Activated B cell treated with CpG ODN at 0.5 μM for 24 hours (primary cell): ENCODE measurements at regions not wholly inside any gene's neighbourhood (a gene's known extent, or its start where the extent isn't known, plus 50 kb on each side); places are given as distances from the start of the nearest gene placed in this dataset.

Experiments used
- ATAC-seq: fragments of 200-7000 bp; cut with Tn5 transposase; one replicate; pipeline ENCODE4 v1.10.0; 2021; ENCODE audit warnings: low read depth, mild to moderate bottlenecking, moderate library complexity
- CTCF ChIA-PET: fragments of 350-600 bp; sonication (Branson Sonifier 250); formaldehyde crosslinking; loops from one replicate; lab custom pipeline; 2021; ENCODE audit warnings: antibody characterized with exemption; lab: Charles Lee
- POLR2A ChIA-PET: fragments of 350-600 bp; sonication (Branson Sonifier 250); formaldehyde crosslinking; loops from one replicate; lab custom pipeline; 2021; ENCODE audit warnings: antibody characterized with exemption; lab: Charles Lee
- DNase-seq: peaks from one replicate; pipeline ENCODE4 v3.0.0; 2022
- H3K27ac Mint-ChIP-seq: one replicate; pipeline ENCODE4 v1.8.0; 2020; ENCODE audit warnings: mixed read lengths
- H3K27me3 Mint-ChIP-seq: one replicate; pipeline ENCODE4 v1.8.0; 2021; ENCODE audit warnings: mixed read lengths
- H3K36me3 Mint-ChIP-seq: one replicate; pipeline ENCODE4 v1.8.0; 2021; ENCODE audit warnings: low read depth, mixed read lengths
- H3K4me1 Mint-ChIP-seq: one replicate; pipeline ENCODE4 v1.8.0; 2021; ENCODE audit warnings: mixed read lengths
- H3K4me3 Mint-ChIP-seq: one replicate; pipeline ENCODE4 v1.8.0; 2020; ENCODE audit warnings: mild to moderate bottlenecking, mixed read lengths
- H3K9me3 Mint-ChIP-seq: one replicate; pipeline ENCODE4 v1.8.0; 2020; ENCODE audit warnings: mixed read lengths
- intact Hi-C: fragments of 100-400 bp; cut with micrococcal nuclease; formaldehyde crosslinking; loops from one replicate; pipeline ENCODE4 v1.15.1; 2024
- TF ChIP-seq, protein P1 (sequence below): fragments of 200-600 bp; IDR thresholded peaks from one replicate; pipeline ENCODE4 v1.8.0; 2022; ENCODE audit warnings: antibody characterized with exemption, mild to moderate bottlenecking

DNA sequence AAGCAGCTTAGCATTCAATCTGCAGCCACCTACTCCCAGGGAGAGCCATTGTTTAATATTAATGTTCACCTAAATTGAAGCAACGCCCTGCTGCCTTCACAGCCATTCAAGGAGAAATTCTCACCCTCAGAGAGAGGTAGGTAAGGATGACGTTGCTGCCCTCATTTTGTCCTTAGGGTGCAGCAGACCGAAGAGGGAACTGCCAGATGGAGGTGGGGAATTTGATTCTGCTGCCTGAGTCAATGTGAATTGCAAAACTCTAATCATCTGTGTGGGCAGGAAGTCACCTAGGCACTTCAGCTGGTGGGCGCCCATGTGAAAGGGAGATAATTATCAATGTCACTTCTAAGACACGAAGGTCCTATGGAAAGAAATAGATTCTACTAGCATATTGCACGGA is 503.4 kb downstream of the TBC1D4 start:
- H3K27me3 Mint-ChIP-seq = no peaks in the 10 kb centered on the region
- no peaks in the 10 kb centered on the region for H3K36me3 Mint-ChIP-seq
- ATAC-seq (no peak), DNase-seq (no peak)
- TF ChIP-seq, protein P1, sequence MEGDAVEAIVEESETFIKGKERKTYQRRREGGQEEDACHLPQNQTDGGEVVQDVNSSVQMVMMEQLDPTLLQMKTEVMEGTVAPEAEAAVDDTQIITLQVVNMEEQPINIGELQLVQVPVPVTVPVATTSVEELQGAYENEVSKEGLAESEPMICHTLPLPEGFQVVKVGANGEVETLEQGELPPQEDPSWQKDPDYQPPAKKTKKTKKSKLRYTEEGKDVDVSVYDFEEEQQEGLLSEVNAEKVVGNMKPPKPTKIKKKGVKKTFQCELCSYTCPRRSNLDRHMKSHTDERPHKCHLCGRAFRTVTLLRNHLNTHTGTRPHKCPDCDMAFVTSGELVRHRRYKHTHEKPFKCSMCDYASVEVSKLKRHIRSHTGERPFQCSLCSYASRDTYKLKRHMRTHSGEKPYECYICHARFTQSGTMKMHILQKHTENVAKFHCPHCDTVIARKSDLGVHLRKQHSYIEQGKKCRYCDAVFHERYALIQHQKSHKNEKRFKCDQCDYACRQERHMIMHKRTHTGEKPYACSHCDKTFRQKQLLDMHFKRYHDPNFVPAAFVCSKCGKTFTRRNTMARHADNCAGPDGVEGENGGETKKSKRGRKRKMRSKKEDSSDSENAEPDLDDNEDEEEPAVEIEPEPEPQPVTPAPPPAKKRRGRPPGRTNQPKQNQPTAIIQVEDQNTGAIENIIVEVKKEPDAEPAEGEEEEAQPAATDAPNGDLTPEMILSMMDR = no peak
- no peaks in the 10 kb centered on the region for H3K4me1 Mint-ChIP-seq
- intact Hi-C loops = no loop called here
- H3K9me3 Mint-ChIP-seq = no peaks in the 10 kb centered on the region
- H3K4me3 Mint-ChIP-seq = no peak overlapping the region
- ChIA-PET CTCF (no interaction called here), POLR2A (no interaction called here)
- H3K27ac Mint-ChIP-seq = no peak overlapping the region

DNA sequence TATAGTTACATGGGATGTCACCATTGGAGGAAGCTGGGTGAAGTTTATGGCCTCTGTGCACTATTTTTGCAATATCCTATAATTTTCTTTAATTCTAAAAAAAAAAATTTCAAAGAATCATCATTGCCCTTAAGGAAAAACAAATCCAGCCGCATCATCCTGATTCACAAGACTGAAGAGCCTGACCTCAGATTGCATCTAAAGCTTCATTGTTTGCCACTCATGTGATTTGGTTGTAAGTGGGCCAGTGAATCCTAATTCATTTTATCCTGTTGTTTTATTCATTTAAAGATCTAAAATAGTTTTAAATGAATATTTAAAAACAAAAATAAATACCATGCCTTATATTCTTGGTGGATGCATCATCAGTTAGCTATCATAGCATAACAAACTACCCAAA is 504.5 kb downstream of the TBC1D4 start:
- TF ChIP-seq, protein P1 = no peak
- ATAC-seq = no peak
- no peaks in the 10 kb centered on the region for H3K36me3 Mint-ChIP-seq
- POLR2A ChIA-PET = no interaction called here
- H3K27ac Mint-ChIP-seq = no peak overlapping the region
- H3K4me1 Mint-ChIP-seq = no peaks in the 10 kb centered on the region
- H3K4me3 Mint-ChIP-seq = no peak overlapping the region
- no peak for DNase-seq
- CTCF ChIA-PET = no interaction called here
- H3K27me3 Mint-ChIP-seq = no peaks in the 10 kb centered on the region
- no peaks in the 10 kb centered on the region for H3K9me3 Mint-ChIP-seq
- intact Hi-C loops = no loop called here

DNA sequence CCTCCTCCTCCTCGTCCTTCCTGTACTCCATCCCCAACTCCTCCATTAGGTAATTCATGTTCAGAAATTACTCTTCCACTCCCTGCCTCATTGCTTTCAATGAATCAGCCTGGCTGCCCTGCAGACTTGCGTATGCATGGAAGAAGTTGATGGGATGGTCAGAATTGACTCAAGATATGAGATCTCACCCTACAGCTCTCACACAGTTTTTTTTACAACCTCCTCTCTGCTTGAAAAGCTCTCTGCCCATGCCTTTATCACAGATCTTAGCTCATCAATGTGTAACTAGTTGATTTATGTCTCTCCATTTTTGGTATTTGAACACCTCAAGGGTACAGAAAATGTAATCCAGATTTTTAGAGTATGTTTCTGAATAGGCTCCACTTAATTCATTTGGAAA is 506.9 kb downstream of the TBC1D4 start:
- no peak for ATAC-seq
- H3K9me3 Mint-ChIP-seq = no peaks in the 10 kb centered on the region
- no peaks in the 10 kb centered on the region for H3K36me3 Mint-ChIP-seq
- no peak for DNase-seq
- H3K4me3 Mint-ChIP-seq = no peak overlapping the region
- intact Hi-C loops = no loop called here
- H3K4me1 Mint-ChIP-seq = no peaks in the 10 kb centered on the region
- TF ChIP-seq, protein P1 = no peak
- no peak overlapping the region for H3K27ac Mint-ChIP-seq
- CTCF ChIA-PET = no interaction called here
- no peaks in the 10 kb centered on the region for H3K27me3 Mint-ChIP-seq
- POLR2A ChIA-PET = no interaction called here

DNA sequence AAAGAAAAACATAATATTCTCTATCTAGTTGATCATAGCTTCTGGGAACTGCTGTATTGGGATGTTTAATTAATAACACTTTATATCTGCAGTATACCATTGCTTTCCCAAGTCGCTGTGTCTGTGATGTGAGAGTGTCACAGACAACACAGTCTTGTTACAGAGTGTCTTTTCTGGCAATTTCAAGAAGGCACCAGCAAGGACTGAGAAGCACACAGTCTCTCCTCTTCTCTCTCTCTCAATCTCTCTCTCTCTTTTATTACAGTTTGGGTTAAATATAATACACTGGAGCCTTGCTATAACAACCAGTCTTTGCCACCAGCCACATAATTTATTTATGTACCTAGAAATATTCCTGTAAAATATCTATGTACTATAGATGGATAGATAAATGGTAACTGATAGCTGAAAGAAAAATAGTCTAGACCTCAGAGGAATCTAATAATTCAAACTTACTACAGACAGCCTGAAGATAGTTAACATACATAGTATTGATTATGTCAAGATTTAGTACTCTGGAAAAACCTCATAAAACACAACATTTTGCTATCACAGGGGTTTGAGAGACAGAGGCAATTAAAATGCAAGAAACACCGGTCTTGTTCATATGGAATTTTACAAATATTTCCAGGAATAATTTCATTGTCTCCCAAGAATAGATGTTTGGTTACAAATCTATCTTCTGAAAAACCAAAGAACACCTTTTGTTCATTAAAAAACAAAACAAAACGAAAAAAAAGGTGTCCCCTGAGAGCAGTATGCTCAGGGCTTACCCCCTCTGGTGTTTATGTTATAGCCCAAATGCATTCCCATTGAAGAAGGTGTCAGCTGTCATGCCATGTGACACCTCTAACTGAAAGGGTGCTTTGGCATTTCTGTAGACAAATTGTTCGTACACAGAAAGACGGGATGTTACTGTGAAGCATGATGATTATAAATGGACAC is 507.8 kb downstream of the TBC1D4 start:
- H3K9me3 Mint-ChIP-seq = no peaks in the 10 kb centered on the region
- H3K27ac Mint-ChIP-seq = no peak overlapping the region
- TF ChIP-seq, protein P1 = no peak
- CTCF ChIA-PET = no interaction called here
- no peaks in the 10 kb centered on the region for H3K36me3 Mint-ChIP-seq
- ATAC-seq = no peak
- H3K4me3 Mint-ChIP-seq = no peak overlapping the region
- DNase-seq = no peak
- POLR2A ChIA-PET = no interaction called here
- H3K27me3 Mint-ChIP-seq = no peaks in the 10 kb centered on the region
- no peaks in the 10 kb centered on the region for H3K4me1 Mint-ChIP-seq
- intact Hi-C loops = no loop called here

DNA sequence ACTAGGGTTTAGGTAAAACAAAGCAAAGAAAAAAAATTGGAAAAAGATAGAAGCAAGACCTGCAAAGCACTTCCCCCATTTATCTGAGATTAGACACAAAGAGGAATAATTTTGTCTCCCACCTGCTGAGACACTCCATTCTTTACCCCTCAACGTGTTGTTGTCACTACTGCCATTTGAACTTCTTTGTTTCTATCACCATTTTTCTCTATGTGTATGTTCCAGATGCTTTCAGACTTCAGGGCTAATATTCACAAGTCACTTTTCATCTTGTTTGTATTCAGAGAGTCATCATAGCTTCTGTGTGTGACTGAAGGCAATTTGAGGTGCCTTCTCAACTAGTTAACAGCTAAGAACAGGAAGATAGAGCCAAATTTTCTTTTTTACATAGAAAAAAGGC is 512.5 kb downstream of the TBC1D4 start:
- DNase-seq (no peak), ATAC-seq (no peak)
- Mint-ChIP-seq H3K27me3 (no peaks in the 10 kb centered on the region), H3K4me1 (no peaks in the 10 kb centered on the region), H3K9me3 (no peaks in the 10 kb centered on the region), H3K4me3 (no peak overlapping the region), H3K36me3 (no peaks in the 10 kb centered on the region), H3K27ac (no peak overlapping the region)
- TF ChIP-seq, protein P1 = no peak
- intact Hi-C loops = no loop called here
- CTCF ChIA-PET = no interaction called here
- POLR2A ChIA-PET = no interaction called here
